C4-2B (cell line): ENCODE measurements at regions not wholly inside any gene's neighbourhood (a gene's known extent, or its start where the extent isn't known, plus 50 kb on each side); places are given as distances from the start of the nearest gene placed in this dataset.

Experiments
- CTCF ChIP-seq: fragments of 450-650 bp; conservative IDR thresholded peaks from 2 replicates; pipeline ENCODE4 v1.5.1; 2017; ENCODE audit warnings: mild to moderate bottlenecking
- ZFX ChIP-seq: fragments of 450-650 bp; IDR thresholded peaks from 2 replicates; pipeline ENCODE4 v1.6.1; 2017

- TF ChIP-seq CTCF, result no peak
- TF ChIP-seq ZFX, result no peak
Observed at GRCh38 chr3:72428803-72429202, 419.4 kb downstream of the SHQ1 start.
